Lung (tissue), 11 donors: ENCODE measurements at regions not wholly inside any gene's neighbourhood (a gene's known extent, or its start where the extent isn't known, plus 50 kb on each side); places are given as distances from the start of the nearest gene placed in this dataset.

Source experiments
- ATAC-seq: fragments of 200-7000 bp; cut with Tn5 transposase; one replicate; pipeline ENCODE4 v1.9.1; 2020; ENCODE audit warnings: moderate number of reproducible peaks; ENCODE audit not compliant: insufficient read depth, low FRiP score
- DNase-seq, 3 donors: peaks; one replicate each; pipeline ENCODE4 v3.0.0-alpha.2; 2013 to 2017
- H3K27ac ChIP-seq, 2 donors: one replicate each; pipeline ENCODE4 v1.5.1; 2013; ENCODE audit warnings: mild to moderate bottlenecking in 2 of 2, moderate library complexity in 2 of 2, control low read depth in 1 of 2, inconsistent platforms in 1 of 2, low read depth in 1 of 2, low read length in 1 of 2
- H3K27me3 ChIP-seq, 3 donors: one replicate each; pipeline ENCODE4 v1.5.1; 2013; ENCODE audit warnings: low read length in 2 of 3; ENCODE audit not compliant: control insufficient read depth in 3 of 3, insufficient read depth in 3 of 3
- H3K36me3 ChIP-seq, 4 donors: one replicate each; pipeline ENCODE4 v1.5.1; 2013; ENCODE audit warnings: low read length in 4 of 4, mild to moderate bottlenecking in 1 of 4, moderate library complexity in 1 of 4; ENCODE audit not compliant: control insufficient read depth in 4 of 4, insufficient read depth in 4 of 4
- H3K4me1 ChIP-seq, 5 donors: one replicate each; pipeline ENCODE4 v1.5.1; 2013; ENCODE audit warnings: low read length in 5 of 5, mild to moderate bottlenecking in 2 of 5, moderate library complexity in 1 of 5; ENCODE audit not compliant: control insufficient read depth in 5 of 5, insufficient read depth in 5 of 5
- H3K4me3 ChIP-seq: one replicate; pipeline ENCODE4 v1.5.1; 2013; ENCODE audit warnings: mild to moderate bottlenecking, control low read depth, moderate library complexity
- H3K9ac ChIP-seq, 2 donors: one replicate each; pipeline ENCODE4 v1.5.1; 2013; ENCODE audit warnings: low read length in 2 of 2, control low read depth in 1 of 2; ENCODE audit not compliant: insufficient read depth in 1 of 2
- H3K9me3 ChIP-seq, 4 donors: one replicate each; pipeline ENCODE4 v1.5.1; 2013; ENCODE audit warnings: low read length in 3 of 4, mild to moderate bottlenecking in 1 of 4, moderate library complexity in 1 of 4; ENCODE audit not compliant: control insufficient read depth in 4 of 4, insufficient read depth in 3 of 4
- CTCF ChIP-seq: IDR thresholded peaks from 2 replicates; pipeline ENCODE4 v1.5.1; 2012; ENCODE audit warnings: mild to moderate bottlenecking; ENCODE audit errors: control extremely low read depth, extremely low read depth
- WGBS, 2 donors: extraction: QIAGEN DNeasy Blood & Tissue Kit; methylation state at CpG; one replicate each; pipeline ENCODE4 v1.1.7; 2013; 5-methylcytosine and 5-hydroxymethylcytosine counted together
- donor health status: control.
- donor health status: control.
- donor health status: Bipolar disorder and iron deficiency.
- donor health status: healthy.
- donor health status: DM: yes; HTN: yes; CAD: no.

GRCh38 chr2:126300348-126300747, 355.6 kb upstream of the GYPC start:
- 82 to 87% methylated on average over 1 of the region's 1 CpG for WGBS, 2 donors
- DNase-seq (no peak), ATAC-seq (no peak)
- H3K9me3 ChIP-seq, result no peaks in the 10 kb centered on the region
- H3K4me1 ChIP-seq, result peaks cover 0 to 9% (median 1%) of the 10 kb centered on the region in 5 donors
- no peak overlapping the region for H3K4me3 ChIP-seq
- H3K27me3 ChIP-seq, result no peaks in the 10 kb centered on the region
- H3K9ac ChIP-seq, result no peak overlapping the region
- no peaks in the 10 kb centered on the region for H3K36me3 ChIP-seq
- TF ChIP-seq CTCF, result no peak
- no peak overlapping the region for H3K27ac ChIP-seq

GRCh38 chr2:126302043-126302442, 353.9 kb upstream of the GYPC start:
- no peak overlapping the region for H3K4me3 ChIP-seq
- TF ChIP-seq CTCF, result no peak
- WGBS, 2 donors, result 50 to 54% methylated on average over 3 of the region's 3 CpGs
- H3K9me3 ChIP-seq, result no peaks in the 10 kb centered on the region
- no peak overlapping the region for H3K9ac ChIP-seq
- H3K4me1 ChIP-seq, result peaks cover 0 to 9% (median 1%) of the 10 kb centered on the region in 5 donors
- H3K36me3 ChIP-seq, result no peaks in the 10 kb centered on the region
- H3K27ac ChIP-seq, result no peak overlapping the region
- DNase-seq (peak; percentile 18 to 32 (median 26)), ATAC-seq (no peak)
- no peaks in the 10 kb centered on the region for H3K27me3 ChIP-seq

GRCh38 chr2:126303113-126303512, 352.8 kb upstream of the GYPC start:
- Histone ChIP-seq H3K9me3 (no peaks in the 10 kb centered on the region), H3K4me3 (no peak overlapping the region), H3K9ac (no peak overlapping the region), H3K36me3 (no peaks in the 10 kb centered on the region), H3K4me1 (peaks cover 0 to 9% (median 1%) of the 10 kb centered on the region in 5 donors), H3K27ac (no peak overlapping the region), H3K27me3 (no peaks in the 10 kb centered on the region)
- DNase-seq (no peak), ATAC-seq (no peak)
- WGBS, 2 donors, result 73 to 83% methylated on average over 5 of the region's 5 CpGs
- no peak for TF ChIP-seq CTCF

- ATAC-seq (no peak), DNase-seq (no peak)
- Histone ChIP-seq H3K9ac (no peak overlapping the region), H3K4me3 (no peak overlapping the region), H3K27me3 (no peaks in the 10 kb centered on the region), H3K9me3 (no peaks in the 10 kb centered on the region), H3K27ac (no peak overlapping the region), H3K4me1 (peaks cover 0 to 9% (median 1%) of the 10 kb centered on the region in 5 donors), H3K36me3 (no peaks in the 10 kb centered on the region)
- 76 to 85% methylated on average over 2 of the region's 2 CpGs for WGBS, 2 donors
- no peak for TF ChIP-seq CTCF
Observed at GRCh38 chr2:126304154-126304553, 351.8 kb upstream of the GYPC start.
